SH-SY5Y (cell line): ENCODE measurements at regions not wholly inside any gene's neighbourhood (a gene's known extent, or its start where the extent isn't known, plus 50 kb on each side); places are given as distances from the start of the nearest gene placed in this dataset.

Experiments used
- GATA2 ChIP-seq: IDR thresholded peaks from 2 replicates; pipeline ENCODE4 v1.6.1; 2011; ENCODE audit warnings: mild to moderate bottlenecking, low read depth, low read length
- GATA3 ChIP-seq: IDR thresholded peaks from 2 replicates; pipeline ENCODE4 v1.6.1; 2011; ENCODE audit warnings: low read depth, mild to moderate bottlenecking, low read length, moderate library complexity

GRCh38 chr14:71711619-71712018, 220.6 kb upstream of the RGS6 start:
- TF ChIP-seq GATA2 (no peak), GATA3 (no peak)
